ENCODE measurements at regions not wholly inside any gene's neighbourhood (a gene's known extent, or its start where the extent isn't known, plus 50 kb on each side); places are given as distances from the start of the nearest gene placed in this dataset.

DNA sequence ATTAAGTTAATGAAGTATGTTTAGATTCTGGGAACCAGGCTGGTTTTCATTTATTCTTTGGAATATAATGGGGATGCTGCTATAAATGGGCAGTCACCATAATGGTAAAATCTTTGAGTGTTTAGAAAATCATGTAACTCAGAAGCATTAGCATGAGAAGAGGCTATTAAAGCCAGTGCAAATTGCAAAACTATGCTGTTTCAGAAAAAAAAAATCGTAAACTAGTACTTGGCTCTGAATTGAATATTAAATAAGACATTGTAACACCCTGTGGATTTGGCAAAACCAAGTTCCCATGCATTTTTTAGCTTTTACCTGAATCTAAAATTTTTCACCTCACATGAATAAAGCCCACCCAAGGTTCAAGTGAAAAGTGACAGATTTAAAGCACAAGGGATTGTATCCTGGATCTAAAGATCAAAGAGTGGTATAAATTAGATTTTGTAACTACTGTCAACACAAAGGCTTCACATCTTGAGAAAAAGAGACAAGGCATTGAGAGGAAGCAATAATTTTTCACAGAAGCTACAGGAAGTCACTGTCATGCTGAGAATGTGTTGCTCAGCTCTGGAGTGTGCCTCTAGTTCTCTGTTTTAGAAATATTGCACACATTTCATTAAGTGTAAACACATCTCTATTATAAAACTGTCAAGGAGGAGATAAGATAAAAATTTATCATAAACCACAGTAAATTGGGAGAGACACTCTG is 142.2 kb downstream of the ABCA8 start:
- no peak for DNase-seq (ENCODE audit: low spot score)

- no peak for DNase-seq (ENCODE audit: low spot score)
Observed at GRCh38 chr17:68809148-68809547, 146.0 kb downstream of the ABCA8 start.

- DNase-seq (ENCODE audit: low spot score), result no peak
Observed at GRCh38 chr17:68807998-68808772, 147.0 kb downstream of the ABCA8 start.

- DNase-seq (ENCODE audit: low spot score), result no peak
Observed at GRCh38 chr17:68805609-68806008, 149.6 kb downstream of the ABCA8 start.

GRCh38 chr17:68804777-68805520 is 150.2 kb downstream of the ABCA8 start:
- no peak for DNase-seq (ENCODE audit: low spot score)

DNA sequence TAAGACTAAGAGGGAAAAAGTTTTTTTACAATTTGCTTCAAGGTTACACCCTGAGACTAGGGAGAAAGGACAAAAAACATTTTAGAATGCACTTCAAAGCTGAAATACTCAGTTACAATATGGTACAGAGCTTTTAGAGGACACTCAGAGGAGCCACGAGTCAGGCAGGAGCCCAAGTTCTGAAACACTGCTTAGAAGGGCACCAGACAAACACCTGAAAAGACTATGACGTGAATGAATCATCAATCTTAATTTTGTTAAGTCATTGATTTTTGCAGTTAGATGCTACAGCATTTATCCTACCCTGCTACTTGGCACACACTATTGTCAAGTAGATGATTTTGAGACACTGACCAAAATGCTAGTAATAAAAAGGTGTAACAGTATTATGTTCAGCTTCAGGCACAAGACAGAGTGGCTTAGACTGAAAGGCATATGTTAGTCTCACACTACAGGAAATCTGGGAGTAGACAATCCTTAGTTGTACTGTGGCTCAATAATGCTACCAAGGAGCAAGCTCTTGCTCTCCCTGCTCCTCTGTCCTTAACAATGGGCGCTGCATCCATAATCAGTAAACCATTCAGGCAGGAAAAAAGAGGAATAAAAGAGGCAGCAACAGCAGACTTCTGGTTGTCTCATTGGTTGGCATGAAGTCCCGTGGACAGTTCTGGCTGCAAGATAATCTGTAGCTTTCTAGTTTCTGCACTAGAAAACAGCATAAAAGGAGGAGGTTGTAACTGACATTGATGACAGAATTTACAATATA is 151.8 kb downstream of the ABCA8 start:
- no peak for DNase-seq (ENCODE audit: low spot score)

DNA sequence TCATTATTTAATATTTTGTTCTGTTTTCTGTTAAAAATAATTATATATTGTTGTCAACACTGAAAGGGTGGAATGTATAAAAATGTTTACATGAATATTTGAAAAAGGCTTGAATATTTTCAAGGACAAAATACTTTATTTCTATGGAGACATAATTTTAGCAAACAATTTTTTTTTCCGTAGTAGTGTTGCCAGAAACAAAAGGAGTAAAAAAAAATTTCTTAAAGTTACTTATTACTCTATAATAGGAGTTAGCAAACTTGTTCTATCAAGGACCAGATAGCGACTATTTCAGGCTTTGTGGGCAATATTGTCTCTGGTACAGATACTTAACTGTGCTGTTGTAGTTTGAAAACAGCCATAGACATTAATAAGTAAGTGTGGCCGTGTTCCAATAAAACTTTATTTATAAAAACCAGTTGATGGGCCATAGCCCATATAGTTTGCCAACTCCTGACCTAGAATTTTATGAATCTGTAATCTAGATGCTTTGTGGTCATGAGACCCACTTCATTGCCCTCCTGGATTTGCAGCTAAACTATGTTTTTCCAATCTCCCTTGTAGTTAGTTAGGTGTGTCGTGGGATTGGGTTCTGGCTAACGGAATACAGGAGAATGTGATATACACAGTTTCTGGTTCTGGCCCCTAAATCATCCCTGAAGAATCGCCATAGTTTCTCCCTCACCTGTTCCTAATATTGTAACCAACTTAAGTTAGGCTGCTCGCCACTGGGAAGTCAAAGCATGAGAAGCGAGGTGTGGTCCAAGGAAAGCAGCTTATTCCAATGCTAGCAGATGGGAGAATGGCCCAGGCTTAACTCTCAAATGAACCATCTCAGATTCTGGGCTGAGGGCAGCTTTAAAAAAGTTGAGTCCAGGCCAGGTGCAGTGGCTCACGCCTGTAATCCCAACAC is 153.6 kb downstream of the ABCA8 start:
- DNase-seq (ENCODE audit: low spot score), result no peak

- no peak for DNase-seq (ENCODE audit: low spot score)
Observed at GRCh38 chr17:68800751-68801150, 154.4 kb downstream of the ABCA8 start.

DNA sequence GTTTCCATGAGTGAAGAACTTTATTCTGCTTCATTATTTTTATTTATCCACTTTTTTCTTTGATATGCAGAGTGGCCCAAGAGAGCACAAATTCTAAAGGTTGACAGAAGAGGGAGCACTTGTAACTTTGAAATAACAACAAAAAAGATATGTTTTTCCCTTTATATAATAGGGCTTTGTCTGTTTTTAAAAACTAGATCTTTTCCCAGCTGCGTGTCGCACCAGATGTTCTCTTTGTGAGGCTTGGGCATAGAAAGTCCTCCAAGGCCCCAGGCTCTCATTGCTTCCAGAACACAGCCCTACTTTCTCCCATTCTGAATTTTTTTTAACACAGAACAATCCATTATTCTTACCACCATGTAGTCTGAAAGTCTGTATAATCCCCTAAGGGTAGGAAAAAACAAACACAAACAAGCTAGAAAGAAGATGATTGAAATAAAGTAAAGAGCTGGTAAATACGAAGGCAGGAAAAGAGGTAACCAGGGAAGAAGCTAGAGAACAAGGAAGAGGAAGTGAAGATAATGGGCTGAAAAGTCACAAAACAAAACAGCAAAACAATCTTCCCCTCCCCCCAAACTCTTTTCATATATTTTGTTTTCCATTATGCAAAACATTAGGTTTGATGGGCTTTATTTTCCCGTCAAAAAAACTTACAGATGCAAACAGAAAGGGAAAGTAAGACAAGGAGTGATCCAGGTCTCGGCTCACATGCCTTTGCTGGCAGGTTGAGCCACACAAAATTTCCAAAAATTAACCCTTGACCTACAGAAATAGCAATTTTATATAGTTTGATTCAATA is 160.4 kb downstream of the ABCA8 start:
- DNase-seq (ENCODE audit: low spot score), result peak; percentile 60

DNA sequence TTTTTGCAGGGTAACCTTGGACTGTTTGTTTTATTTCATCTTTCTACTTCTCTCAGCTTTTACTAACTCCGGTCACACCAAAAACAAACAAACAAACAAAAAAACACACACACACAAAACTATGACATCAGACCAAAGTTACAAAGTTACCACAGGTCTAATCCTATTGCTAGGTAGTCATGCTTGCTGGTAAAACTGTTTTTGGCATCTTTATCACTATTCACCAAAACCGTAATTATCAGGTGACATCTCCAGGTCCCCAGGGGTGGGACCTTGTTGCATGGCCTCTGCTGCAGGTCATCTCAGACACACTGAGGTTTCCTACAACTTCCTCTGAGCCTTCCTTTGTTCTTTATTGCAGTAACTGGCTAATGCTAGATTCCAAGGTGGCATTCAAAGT is 162.3 kb downstream of the ABCA8 start:
- DNase-seq (ENCODE audit: low spot score), result no peak

- no peak for DNase-seq (ENCODE audit: low spot score)
Observed at GRCh38 chr17:68792042-68792685, 163.0 kb downstream of the ABCA8 start.

DNA sequence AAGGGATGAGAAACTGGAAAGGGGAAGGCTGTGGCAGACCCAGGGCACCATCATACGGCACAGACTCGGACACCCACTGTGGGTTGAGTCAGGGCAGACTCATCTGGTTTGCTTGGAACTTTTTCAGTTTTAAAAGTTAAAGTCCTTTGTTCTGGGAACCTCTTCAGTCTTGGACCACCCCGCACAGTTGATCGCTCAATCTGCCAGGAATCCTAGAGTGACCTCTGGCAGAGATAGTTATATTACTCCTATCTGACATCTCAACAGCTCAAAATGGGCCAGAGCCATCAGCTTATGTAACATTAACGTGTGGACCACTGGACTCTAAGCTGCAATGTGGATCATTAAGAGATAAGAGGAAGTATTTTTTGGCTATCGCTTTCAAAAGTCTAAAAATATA is 164.3 kb downstream of the ABCA8 start:
- no peak for DNase-seq (ENCODE audit: low spot score)

- no peak for DNase-seq (ENCODE audit: low spot score)
Observed at GRCh38 chr17:68790492-68790891, 164.7 kb downstream of the ABCA8 start.

GRCh38 chr17:68789203-68789962 is 165.8 kb downstream of the ABCA8 start:
- no peak for DNase-seq (ENCODE audit: low spot score)

- DNase-seq (ENCODE audit: low spot score), result no peak
Observed at GRCh38 chr17:68785565-68786486, 169.4 kb downstream of the ABCA8 start.

GRCh38 chr17:68784431-68784830 is 170.8 kb downstream of the ABCA8 start:
- DNase-seq (ENCODE audit: low spot score), result no peak

DNA sequence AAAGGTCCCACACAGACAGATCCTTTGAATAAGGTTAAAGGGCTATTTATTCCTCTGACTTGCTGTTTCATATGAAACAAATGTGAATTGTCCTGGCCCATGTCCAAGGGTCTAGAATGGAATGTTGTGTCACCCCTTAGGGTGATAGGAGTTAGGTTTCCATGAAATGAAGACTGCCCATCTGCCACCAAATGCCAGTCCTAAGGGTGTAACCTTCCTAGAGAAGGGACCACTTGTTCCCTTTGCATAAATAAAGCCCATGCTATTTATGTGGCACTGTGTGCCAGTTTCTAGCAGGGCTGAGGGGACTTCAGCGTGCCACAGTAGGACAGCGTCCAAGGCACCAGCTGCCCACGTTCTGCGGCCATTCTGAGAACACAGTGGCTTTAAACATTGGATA is 171.3 kb downstream of the ABCA8 start:
- no peak for DNase-seq (ENCODE audit: low spot score)

DNA sequence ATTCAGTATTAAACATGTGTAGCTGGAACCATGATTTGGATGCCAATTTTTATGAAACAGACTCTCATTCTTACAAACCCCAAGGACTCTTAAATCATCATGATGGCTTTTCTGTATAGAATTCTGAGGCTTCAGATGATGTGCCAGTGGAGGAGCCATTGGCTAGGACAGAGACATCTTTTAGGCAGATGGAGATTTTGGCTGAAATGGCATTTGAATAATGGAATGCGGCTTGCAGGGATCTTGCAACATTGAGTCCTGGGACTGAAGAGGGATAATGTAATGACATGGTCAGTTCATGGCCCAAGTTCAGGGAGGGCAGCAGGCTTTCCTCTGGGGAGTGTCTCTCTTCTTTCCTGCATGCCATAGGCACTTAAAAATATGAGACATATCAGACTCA is 172.4 kb downstream of the ABCA8 start:
- no peak for DNase-seq (ENCODE audit: low spot score)
